NCI-H1436 (cell line): ENCODE measurements at regions not wholly inside any gene's neighbourhood (a gene's known extent, or its start where the extent isn't known, plus 50 kb on each side); places are given as distances from the start of the nearest gene placed in this dataset.

Source experiments
- DNase-seq: peaks from one replicate; lab custom pipeline; 2025; lab: John Stamatoyannopoulos, UW

- no peak for DNase-seq
Observed at GRCh38 chr1:38718031-38718430, 141.5 kb downstream of the RRAGC start.

GRCh38 chr1:38716229-38716628 lies 143.3 kb downstream of the RRAGC start:
- DNase-seq, result no peak

GRCh38 chr1:38715415-38715814 lies 144.2 kb downstream of the RRAGC start:
- no peak for DNase-seq

GRCh38 chr1:38712046-38712445 lies 147.5 kb downstream of the RRAGC start:
- no peak for DNase-seq

GRCh38 chr1:38708701-38709258 lies 150.8 kb downstream of the RRAGC start:
- DNase-seq, result no peak

- DNase-seq, result no peak
Observed at GRCh38 chr1:38701088-38701487, 158.5 kb downstream of the RRAGC start.

- no peak for DNase-seq
Observed at GRCh38 chr1:38700077-38700470, 159.5 kb downstream of the RRAGC start.

- no peak for DNase-seq
Observed at GRCh38 chr1:38699330-38700076, 160.1 kb downstream of the RRAGC start.

- DNase-seq, result no peak
Observed at GRCh38 chr1:38697387-38697786, 162.2 kb downstream of the RRAGC start.

GRCh38 chr1:38696371-38696770 lies 163.2 kb downstream of the RRAGC start:
- DNase-seq, result no peak

GRCh38 chr1:38693759-38694158 lies 165.8 kb downstream of the RRAGC start:
- no peak for DNase-seq

GRCh38 chr1:38693031-38693430 lies 166.5 kb downstream of the RRAGC start:
- no peak for DNase-seq

- no peak for DNase-seq
Observed at GRCh38 chr1:38690790-38691449, 168.7 kb downstream of the RRAGC start.

- DNase-seq, result no peak
Observed at GRCh38 chr1:38686927-38687255, 172.7 kb downstream of the RRAGC start.

GRCh38 chr1:38686167-38686926 lies 173.2 kb downstream of the RRAGC start:
- no peak for DNase-seq

- no peak for DNase-seq
Observed at GRCh38 chr1:38685388-38685787, 174.2 kb downstream of the RRAGC start.

GRCh38 chr1:38680801-38681510 lies 178.6 kb downstream of the RRAGC start:
- DNase-seq, result no peak

GRCh38 chr1:38677756-38678155 lies 181.8 kb downstream of the RRAGC start:
- DNase-seq, result no peak

- no peak for DNase-seq
Observed at GRCh38 chr1:38677311-38677710, 182.3 kb downstream of the RRAGC start.

GRCh38 chr1:38672692-38673091 lies 186.9 kb downstream of the RRAGC start:
- no peak for DNase-seq

- no peak for DNase-seq
Observed at GRCh38 chr1:38671221-38671620, 188.4 kb downstream of the RRAGC start.

- DNase-seq, result no peak
Observed at GRCh38 chr1:38670544-38671122, 188.9 kb downstream of the RRAGC start.
